ENCODE measurements at regions not wholly inside any gene's neighbourhood (a gene's known extent, or its start where the extent isn't known, plus 50 kb on each side); places are given as distances from the start of the nearest gene placed in this dataset.
A peak's percentile ranks its signal among the peaks of the same experiment; 100 is the strongest.
"Not testable (repeated sequence)": the region's sequence is repeated elsewhere in the genome, so short reads cannot be mapped to it uniquely, and the experiment has no call there.

DNA sequence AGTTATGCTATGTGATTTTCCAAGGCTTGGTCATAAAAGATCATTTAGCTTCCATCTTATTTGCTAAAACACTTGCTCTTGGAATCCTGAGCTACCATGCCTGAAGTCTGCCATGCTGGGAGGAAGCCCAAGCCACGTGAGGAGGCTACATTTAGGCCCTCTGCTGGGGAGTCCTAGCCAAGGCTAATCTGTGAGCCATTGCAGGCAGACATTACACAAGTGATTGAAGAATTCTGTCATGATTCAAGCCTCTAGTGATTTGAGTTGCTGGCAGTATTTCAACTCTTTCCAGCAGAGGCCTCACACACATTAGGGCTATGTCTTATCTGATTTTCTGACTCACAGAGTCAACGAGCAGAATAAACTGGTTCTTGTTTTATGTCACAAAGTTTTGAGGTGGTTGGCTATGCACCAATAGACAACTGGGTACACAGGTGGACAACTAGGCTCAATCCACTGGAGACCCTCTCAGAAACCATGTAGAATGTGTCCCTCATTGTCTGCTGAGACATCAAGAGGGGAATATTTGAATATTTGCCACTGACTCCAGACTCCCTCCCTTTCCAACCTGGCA lies 227.2 kb upstream of the SULF2 start:
- no peak for DNase-seq (ENCODE audit: low read depth in 2 of 3, low spot score in 2 of 3)

DNA sequence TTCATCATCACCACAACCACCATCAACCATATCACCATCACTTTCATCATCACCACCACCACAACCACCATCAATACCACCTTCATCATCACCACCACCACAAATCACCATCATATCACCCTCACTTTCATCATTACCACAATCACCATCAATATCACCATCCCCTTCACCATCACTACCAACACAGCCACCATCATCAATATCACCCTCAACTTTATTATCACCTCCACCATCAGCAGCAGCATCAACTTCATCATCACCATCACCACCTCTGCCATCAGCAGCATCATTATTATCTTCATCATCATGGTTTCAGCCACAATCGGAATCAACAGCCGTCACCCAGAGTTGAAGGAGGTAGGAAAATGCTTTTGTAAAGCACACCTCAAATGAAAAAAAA lies 225.7 kb upstream of the SULF2 start:
- DNase-seq (ENCODE audit: low read depth in 2 of 3, low spot score in 2 of 3), result no peak

DNA sequence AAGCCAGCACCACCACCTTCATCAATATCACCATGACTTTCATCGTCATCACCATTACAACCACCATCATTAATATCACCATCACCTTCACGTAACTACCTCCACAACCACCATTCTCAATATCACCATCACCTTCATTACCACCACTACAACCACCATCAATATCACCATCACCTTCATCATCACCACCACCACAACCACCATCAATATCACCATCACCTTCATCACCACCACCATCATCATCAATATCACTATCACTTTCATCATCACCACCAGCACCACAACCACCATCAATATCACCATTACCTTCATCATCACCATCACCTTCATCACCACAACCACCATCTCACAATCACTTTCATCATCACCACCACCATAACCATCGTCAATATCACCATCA lies 225.3 kb upstream of the SULF2 start:
- DNase-seq (ENCODE audit: low read depth in 2 of 3, low spot score in 2 of 3), result no peak

DNA sequence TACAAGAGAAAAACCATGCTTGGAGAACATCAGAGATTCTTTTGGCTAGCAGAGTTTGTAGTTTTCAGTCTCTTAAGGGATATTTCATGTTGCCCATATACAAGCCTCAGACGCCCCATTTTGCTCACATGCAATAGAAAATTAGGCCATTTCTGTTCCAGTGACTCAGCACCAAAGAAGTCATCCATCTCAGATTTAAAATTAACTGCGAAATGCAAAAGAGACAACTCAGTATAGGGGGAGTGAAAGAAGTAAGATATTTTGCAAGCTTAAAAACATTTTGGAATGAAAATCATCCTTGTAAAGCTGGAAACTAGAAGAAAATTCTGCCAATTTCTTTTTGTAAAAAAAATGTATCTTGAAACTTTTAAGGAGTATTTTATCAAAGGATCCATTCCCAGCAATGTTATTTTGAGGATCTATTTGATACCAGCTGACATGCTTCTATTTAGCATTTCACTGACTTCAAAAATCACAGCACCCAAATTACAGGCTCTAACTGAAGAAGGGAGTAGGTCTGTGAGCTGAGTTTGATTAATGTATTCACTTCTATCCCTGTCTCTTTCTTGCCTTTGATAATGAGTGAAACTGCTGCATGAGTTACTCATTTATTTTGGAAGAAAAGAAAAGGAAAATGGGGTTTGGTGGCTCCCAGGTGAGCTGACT lies 223.7 kb upstream of the SULF2 start:
- no peak for DNase-seq (ENCODE audit: low read depth in 2 of 3, low spot score in 2 of 3)

DNA sequence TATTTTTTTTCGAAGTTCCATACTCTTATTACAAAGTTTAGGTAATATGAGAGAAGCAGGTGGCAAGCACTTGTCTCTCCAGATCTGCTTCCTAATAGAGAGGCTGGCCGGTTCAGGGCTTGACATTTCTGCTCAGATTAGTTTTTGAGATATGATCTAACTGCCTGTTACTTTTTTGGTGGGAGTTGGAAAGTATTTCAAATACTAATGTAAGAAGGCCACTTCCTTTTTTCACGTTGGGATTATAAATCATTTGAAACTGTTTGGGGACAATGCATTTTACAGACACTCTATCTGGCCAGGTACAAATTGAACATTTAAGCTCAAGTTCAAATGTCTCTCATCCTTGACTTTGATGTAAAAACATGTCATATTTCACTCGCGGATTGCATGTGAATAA lies 222.1 kb upstream of the SULF2 start:
- DNase-seq (ENCODE audit: low read depth in 2 of 3, low spot score in 2 of 3), result peak in 1 of 3 donors; percentile 42

DNA sequence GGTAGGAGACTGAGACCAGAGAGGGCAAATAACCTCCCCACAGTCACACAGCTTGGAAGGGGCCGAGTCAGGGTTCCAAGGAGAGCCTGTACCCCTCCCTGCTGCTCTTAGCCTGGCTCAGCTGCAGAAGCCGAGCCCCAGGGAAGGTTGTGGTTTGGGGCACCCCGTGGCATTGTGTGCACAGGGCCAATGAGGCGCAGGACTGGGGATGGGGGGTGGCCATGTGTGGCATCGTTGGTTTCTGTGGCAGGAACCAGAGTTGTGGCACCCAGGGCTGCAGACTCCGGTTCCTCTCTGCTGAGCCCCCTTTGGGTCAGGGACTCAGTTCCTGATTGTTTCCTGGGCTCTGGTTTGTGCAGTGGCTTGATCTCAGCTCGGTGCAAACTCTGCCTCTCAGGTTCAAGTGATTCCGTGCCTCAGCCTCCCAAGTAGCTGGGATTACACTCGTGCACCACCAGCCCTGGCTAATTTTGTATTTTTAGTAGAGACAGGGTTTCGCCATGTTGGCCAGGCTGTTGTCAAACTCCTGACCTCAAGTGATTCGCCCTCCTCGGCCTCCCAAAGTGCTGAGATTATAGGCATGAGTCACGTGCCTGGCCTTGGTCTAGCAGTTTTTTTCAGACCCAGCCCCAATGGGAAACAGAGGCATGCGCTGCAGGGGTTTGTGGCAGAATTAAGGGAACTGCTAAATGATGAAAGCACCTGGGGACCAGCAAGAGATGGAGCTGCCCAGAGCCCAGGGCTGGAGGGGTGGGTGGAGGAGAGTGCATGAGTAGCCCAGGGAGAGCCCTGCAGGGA lies 221.0 kb upstream of the SULF2 start:
- peak in 1 of 3 donors; percentile 33 for DNase-seq (ENCODE audit: low read depth in 2 of 3, low spot score in 2 of 3)

DNA sequence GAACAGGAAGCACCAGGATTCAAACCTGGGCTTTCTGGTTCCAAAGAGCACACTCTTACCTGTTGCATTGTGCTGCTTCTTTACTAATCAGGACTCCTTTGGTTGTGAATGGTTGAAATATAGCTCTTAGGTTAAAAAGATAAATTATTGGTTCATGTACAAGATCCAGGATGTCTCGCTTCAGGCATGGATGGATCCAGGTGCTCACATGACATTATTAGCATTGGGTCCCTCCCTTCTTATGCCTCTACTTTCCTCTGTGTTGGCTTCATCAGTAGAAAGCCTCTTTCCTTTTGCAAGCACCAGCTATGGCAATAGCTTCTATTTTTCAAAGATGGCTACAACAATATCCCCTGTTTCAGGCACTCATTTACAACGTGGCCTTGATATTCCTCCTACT lies 217.7 kb upstream of the SULF2 start:
- DNase-seq (ENCODE audit: low read depth in 2 of 3, low spot score in 2 of 3), result no peak

DNA sequence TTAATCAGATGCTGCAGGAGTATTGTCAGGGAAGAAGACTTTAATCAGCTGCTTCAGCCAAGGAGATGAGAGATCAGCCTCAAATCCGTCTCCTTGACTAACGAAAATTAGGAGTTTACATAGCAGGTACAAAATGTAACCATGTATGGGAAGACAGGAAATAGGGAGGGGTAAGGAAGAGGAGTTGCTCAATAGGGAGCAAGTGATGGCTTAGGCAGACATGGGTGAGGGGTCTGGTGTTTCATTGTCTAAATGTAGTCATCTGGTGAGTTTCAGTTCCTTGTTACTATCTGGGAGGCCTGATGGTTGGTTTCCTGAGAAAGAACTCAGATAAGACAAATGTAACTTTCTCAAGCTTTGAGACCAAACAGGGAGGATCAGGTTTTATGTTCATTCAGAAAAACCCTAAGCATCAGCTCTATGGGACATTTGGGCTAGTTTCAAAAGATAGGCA lies 217.3 kb upstream of the SULF2 start:
- peak in 1 of 3 donors; percentile 28 for DNase-seq (ENCODE audit: low read depth in 2 of 3, low spot score in 2 of 3)

DNA sequence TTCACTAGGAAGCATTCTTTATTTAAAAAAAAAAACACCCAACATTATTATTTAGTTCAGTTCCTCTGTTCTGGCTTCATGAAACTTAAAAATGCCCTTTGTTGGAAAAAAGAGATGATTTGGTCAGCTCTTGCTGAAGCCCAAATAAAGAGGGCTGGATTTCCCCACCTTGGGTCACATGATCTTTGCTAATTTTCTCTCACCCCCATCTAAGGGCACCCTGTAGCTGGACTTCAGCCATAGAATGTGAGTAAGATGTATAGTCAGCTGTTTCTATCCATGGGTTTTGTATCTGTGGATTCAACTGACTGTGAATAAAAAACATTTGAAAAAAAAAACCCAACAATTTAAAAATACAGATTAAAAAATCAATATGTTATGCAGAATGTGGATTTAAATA lies 213.9 kb upstream of the SULF2 start:
- no peak for DNase-seq (ENCODE audit: low read depth in 2 of 3, low spot score in 2 of 3)

DNA sequence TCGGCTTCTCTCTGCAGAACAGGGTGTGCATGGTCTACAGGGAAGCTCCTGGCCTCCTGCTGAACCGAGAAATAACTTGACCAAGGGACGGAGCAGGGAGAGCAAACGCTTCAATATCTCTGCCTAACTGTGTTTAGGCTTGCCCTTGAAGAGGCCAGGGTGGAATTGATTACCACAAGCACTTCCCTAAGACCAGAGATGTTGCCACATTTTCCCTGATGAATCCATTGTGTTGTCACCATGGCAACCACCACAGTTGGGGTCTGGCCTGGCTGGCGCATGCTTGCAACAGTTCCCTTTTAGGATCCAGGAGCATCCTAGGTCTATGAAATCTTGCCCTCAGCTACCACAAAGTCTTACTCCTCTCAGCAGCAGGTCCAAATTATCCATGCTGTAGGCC lies 213.5 kb upstream of the SULF2 start:
- peak in 1 of 3 donors; percentile 10 for DNase-seq (ENCODE audit: low read depth in 2 of 3, low spot score in 2 of 3)

DNA sequence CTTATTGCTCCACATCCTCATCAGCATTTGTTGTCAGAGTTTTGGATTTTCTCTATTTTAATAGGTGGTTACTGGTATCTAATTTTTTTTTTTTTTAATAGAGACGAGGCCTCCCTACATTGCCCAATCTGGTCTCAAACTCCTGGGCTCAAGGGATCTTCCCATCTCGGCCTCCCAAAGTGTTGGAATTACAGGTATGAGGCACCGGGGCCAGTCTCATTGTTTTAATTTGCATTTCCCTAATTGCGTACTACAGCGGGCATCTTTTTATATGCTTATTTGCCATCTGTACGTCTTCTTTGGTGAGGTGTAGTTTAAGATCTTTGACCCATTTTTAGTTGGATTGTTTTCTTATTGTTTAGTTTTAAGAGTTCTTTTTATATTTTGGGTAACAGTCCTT lies 210.4 kb upstream of the SULF2 start:
- DNase-seq (ENCODE audit: low read depth in 2 of 3, low spot score in 2 of 3), result no peak

DNA sequence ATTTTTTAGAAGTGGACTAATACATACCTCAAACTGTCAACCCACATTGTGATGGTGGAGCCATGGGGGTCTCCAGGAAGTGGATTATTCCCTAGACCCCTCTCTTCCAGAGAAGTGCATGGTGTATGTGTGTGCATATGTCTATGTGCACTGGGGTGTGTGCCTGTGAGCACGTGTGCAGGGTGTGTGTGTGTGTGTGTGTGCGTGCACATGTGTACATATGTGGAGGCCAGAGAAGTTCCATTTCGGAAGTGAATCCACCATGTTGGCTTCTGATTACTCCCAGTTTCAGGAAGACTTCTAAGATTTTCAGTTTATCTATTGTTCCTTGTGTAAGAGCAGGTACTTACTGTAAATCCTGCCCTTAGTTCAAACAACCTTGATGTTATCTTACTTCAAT lies 208.5 kb upstream of the SULF2 start:
- no peak for DNase-seq (ENCODE audit: low read depth in 2 of 3, low spot score in 2 of 3)

DNA sequence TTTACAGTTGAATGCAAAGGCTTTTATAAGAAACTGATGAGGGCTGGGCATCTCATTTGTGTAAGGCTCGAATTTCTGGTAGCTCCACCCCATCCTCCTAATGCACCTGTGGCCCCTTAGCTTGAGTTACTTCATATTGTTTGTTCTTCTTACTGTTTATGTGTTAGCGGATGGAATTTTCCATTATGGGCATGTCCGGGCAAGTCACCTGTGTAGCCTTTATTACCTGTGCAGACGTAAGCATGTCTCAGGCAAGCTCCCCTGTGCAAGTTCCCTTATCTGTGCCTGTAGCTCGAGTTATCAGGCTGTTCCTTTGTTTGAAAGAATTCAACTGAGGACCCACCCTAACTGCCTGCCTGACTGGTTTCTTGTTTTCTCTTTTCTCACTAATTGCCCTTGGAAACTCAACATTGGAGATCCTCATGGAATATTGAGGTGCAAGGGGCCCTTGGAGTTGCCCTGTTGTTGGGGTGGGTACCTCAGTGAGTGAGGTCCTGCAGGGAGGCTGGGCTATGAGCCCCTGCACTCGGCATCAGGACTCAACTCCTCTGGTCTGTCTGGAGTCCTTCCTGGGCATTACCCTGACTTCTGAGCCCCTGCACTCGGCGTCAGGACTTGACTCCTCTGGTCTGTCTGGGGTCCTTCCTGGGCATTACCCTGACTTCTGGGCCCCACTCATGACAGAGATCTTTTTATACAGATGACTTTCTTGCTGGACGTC lies 207.9 kb upstream of the SULF2 start:
- no peak for DNase-seq (ENCODE audit: low read depth in 2 of 3, low spot score in 2 of 3)

DNA sequence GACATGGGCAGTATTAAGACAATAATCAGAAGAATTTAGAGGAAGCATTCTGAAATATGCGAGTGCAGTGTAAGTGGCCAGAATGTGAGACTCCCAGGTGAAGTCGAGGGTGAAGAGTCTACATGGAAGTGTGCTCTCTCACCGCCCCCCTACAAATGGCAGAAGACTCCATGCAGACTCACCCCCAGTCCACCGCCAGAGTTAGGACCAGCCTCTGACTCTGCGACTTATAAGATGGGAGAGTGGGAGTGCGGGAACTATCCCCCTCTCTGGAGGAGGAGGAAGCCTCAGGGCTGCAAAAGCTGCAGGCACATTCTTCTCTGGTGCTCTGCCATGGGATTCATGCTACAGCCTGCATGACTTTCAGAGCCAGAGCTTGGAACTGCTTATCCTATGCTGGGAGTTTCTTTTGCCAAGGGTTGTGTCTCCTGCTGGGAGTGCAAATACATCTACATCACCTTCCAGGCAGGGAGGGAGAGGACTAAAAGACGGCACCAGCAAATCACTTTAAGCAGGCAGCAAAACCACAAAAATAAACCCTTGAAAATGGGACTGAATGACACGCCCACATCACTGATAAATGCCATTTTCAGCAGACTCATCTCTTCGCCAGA lies 206.7 kb upstream of the SULF2 start:
- no peak for DNase-seq (ENCODE audit: low read depth in 2 of 3, low spot score in 2 of 3)

DNA sequence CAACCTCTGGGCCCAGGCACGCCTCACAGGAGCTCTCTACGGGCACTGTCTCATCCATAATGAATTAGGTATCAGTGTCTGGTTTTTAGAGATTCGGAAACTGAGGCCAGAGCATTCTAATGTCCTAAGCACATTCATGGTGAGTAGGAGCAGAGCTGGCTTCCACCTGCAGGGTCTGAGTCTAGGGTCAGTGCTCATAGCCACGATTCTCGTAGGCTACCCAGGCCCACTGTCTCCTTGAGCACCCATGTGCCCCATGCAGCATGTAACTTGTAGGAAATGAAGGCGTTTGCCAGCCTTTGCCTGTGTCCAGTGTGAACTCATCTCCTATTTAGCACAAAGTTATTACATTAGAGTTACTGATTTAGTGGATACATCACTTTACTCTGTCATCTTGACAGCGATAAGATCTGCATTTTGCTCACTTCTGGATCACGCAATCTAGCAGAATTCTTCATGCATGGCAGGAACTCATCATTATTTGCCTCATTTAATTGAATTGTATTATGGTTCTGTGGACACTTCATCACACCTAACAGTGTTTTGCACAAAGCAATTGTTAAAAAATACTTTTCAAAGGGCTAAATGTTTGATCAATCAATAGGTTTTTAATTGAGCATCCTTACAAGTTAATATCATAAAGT lies 205.3 kb upstream of the SULF2 start:
- no peak for DNase-seq (ENCODE audit: low read depth in 2 of 3, low spot score in 2 of 3)

DNA sequence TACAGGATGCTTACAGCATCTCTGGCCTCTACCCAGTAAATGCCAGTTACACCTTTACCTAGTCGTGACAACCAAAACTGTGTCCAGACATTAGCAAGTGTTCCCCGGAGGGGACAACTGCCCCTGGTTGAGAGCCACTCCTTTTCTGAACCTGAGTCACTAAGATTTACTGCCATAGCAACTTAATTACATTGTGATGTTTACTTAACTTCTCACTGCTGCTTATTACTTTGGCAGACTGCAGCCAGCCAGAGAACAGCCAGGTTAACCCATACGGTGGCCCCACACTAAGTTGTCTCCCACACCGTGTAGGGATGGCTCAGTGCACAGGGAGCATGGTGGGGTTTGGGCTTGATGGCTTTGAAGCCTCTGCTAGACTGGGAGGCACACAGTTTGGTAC lies 204.7 kb upstream of the SULF2 start:
- no peak for DNase-seq (ENCODE audit: low read depth in 2 of 3, low spot score in 2 of 3)

DNA sequence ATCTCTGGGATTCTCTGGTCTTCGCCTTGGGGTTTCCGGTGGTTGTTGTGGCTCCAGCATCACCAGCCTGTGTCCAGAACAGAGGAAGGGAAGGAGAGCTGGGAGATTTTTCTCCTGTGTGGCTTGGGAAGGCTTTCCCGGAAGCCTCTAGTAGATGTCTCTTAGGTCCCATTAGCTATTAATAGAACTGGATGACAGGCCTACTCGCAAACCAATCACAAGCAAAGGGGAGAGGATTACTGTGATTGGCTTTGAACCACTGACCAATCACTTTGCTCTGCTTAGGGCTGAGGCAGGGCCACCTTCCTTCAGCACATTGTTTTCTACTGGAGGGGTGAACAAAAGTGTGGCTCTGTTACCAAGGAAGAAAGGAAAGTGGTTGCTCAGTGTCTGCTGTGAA lies 203.4 kb upstream of the SULF2 start:
- no peak for DNase-seq (ENCODE audit: low read depth in 2 of 3, low spot score in 2 of 3)

DNA sequence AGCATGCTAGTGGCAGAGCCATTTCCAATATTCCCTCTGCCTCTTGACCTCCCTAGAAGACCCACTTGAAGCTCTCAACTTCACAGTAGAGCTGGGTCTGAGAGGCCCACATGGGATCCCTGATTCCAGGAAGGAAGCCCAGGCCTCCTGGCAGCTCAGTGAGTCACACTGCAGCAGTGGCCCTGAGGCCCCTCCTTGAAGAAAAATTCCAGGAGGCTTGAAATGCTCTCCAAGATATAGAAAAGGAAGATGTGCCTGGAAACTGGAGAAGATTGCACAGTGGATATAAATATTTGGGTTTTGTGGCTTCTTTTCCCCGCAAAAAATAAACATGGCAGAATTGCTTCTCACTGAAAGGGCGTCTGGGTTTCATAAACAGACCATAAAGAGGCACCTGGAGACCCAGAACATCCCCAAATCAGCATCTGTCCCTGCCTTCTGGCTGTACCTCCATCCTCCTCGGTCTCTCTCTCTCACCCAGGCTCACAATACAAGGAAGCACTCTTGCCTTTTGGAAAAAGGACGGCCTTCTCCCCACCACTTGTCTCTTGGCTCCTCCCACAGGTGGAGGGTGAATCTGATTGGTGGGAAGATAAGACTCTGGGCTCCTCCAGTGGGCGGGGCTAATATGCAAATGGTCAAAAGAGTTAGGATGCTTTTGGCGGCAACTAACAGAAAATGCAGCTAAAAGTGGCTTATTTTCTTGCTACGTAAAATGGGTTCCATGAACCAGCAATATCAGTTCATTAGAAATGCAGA lies 200.0 kb upstream of the SULF2 start:
- no peak for DNase-seq (ENCODE audit: low read depth in 2 of 3, low spot score in 2 of 3)

DNA sequence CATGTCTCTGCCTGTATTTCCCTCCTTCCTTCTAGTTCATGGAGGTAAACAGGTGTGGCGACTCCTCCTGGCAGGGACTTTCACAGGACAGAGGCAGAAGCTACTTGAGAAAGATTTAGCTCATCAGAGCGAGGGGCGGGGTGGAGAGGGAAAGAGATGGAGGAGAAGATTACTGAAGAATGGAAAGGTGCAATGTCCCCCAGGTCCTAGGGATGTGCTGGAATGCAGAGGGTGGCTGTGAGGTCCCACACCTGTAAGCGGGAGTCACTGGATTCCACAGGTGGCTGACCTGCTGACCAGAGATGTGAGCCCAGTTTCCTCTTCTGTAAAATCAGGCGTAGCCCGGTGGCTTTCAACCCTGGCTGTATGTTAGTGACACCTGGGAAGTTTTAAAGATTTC lies 199.2 kb upstream of the SULF2 start:
- no peak for DNase-seq (ENCODE audit: low read depth in 2 of 3, low spot score in 2 of 3)

DNA sequence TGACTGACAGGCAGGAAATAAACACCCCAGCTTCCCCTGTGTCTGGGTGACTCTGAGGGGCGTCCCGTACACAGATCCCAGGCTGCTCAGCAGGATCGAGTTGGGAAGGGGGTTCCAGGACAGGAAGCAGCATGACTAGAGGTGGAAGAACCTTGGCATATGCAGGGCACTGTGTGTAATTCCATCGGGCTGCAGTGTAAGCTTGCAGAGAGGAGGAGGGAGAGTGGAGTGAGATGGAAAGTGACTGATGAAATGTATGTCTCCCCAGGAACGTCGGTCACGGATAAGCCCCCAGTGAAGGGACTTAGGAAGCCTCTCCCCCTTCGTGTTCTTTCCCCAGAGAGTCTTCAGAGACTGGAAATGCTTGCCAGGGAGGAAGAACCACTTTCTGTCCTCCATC lies 198.4 kb upstream of the SULF2 start:
- not testable (repeated sequence) for DNase-seq (ENCODE audit: low read depth in 2 of 3, low spot score in 2 of 3)

Measured in hematopoietic multipotent progenitor cell (in vitro differentiated cells).